Activated T-cell treated with anti-CD3 and anti-CD28 coated beads, Interleukin-2, amount 50 U/mL, for 72 hours (primary cell): ENCODE measurements at regions not wholly inside any gene's neighbourhood (a gene's known extent, or its start where the extent isn't known, plus 50 kb on each side); places are given as distances from the start of the nearest gene placed in this dataset.
A peak's percentile ranks its signal among the peaks of the same experiment; 100 is the strongest.

ENCODE experiments used
- ATAC-seq, 2 donors: fragments of 150-1000 bp; cut with Tn5 transposase; replicated peaks in 1 of 2; 2 replicates each; pipeline ENCODE4 v1.10.0; 2021; ENCODE audit warnings: moderate library complexity in 2 of 2, mild to moderate bottlenecking in 1 of 2
- DNase-seq, 2 donors: peaks; one replicate each; pipeline ENCODE4 v3.0.0; 2021 to 2022; ENCODE audit warnings: mixed read lengths in 1 of 2
- H3K27ac Mint-ChIP-seq: one replicate; pipeline ENCODE4 v1.8.0; 2022; ENCODE audit warnings: mild to moderate bottlenecking, moderate library complexity, mixed read lengths
- H3K27me3 Mint-ChIP-seq: one replicate; pipeline ENCODE4 v1.8.0; 2022; ENCODE audit warnings: low read depth, mixed read lengths
- H3K36me3 Mint-ChIP-seq, 2 donors: one replicate each; pipeline ENCODE4 v1.8.0; 2022; ENCODE audit warnings: mixed read lengths in 2 of 2, mild to moderate bottlenecking in 1 of 2; ENCODE audit not compliant: insufficient read depth in 2 of 2
- H3K4me1 Mint-ChIP-seq: one replicate; pipeline ENCODE4 v1.8.0; 2022; ENCODE audit warnings: low read depth, mixed read lengths
- H3K4me3 Mint-ChIP-seq, 2 donors: one replicate each; pipeline ENCODE4 v1.8.0; 2022; ENCODE audit warnings: mild to moderate bottlenecking in 2 of 2, mixed read lengths in 2 of 2, moderate library complexity in 2 of 2
- H3K9me3 Mint-ChIP-seq, 2 donors: one replicate each; pipeline ENCODE4 v1.8.0; 2022; ENCODE audit warnings: mixed read lengths in 2 of 2

- H3K27me3 Mint-ChIP-seq: peaks cover 10% of the 10 kb centered on the region
- peaks cover 5 to 12% of the 10 kb centered on the region in 2 donors for H3K9me3 Mint-ChIP-seq
- H3K27ac Mint-ChIP-seq: no peak overlapping the region
- peaks cover 11 to 15% of the 10 kb centered on the region in 2 donors for H3K36me3 Mint-ChIP-seq
- ATAC-seq (no peak), DNase-seq (no peak)
- no peak overlapping the region for H3K4me3 Mint-ChIP-seq
- no peaks in the 10 kb centered on the region for H3K4me1 Mint-ChIP-seq
Measured at GRCh38 chr15:75140080-75140879, 61.4 kb upstream of the C15orf39 start.

- Mint-ChIP-seq H3K4me1 (no peaks in the 10 kb centered on the region), H3K36me3 (peaks cover 11 to 15% of the 10 kb centered on the region in 2 donors), H3K27ac (no peak overlapping the region)
Measured at GRCh38 chr15:75142499-75142898, 59.2 kb upstream of the C15orf39 start.

GRCh38 chr15:75143738-75144334 is 57.8 kb upstream of the C15orf39 start:
- no peak overlapping the region for H3K27ac Mint-ChIP-seq
- DNase-seq (no peak), ATAC-seq (no peak)
- H3K4me1 Mint-ChIP-seq: no peaks in the 10 kb centered on the region
- peaks cover 11 to 15% of the 10 kb centered on the region in 2 donors for H3K36me3 Mint-ChIP-seq
- peaks cover 5 to 12% of the 10 kb centered on the region in 2 donors for H3K9me3 Mint-ChIP-seq
- no peaks in the 10 kb centered on the region for H3K27me3 Mint-ChIP-seq
- no peak overlapping the region for H3K4me3 Mint-ChIP-seq

More at GRCh38 chr15:75142499-75142898, 59.2 kb upstream of the C15orf39 start:
- no peak for DNase-seq
- H3K27me3 Mint-ChIP-seq: no peaks in the 10 kb centered on the region
- no peak for ATAC-seq
- no peak overlapping the region for H3K4me3 Mint-ChIP-seq
- H3K9me3 Mint-ChIP-seq: peaks cover 5 to 12% of the 10 kb centered on the region in 2 donors

GRCh38 chr15:75145027-75145841 is 56.4 kb upstream of the C15orf39 start:
- H3K27ac Mint-ChIP-seq: no peak overlapping the region
- peaks cover 3% of the 10 kb centered on the region for H3K4me1 Mint-ChIP-seq
- DNase-seq (no peak), ATAC-seq (no peak)
- H3K4me3 Mint-ChIP-seq: no peak overlapping the region
- peaks cover 5 to 12% of the 10 kb centered on the region in 2 donors for H3K9me3 Mint-ChIP-seq
- H3K36me3 Mint-ChIP-seq: peaks cover 11 to 17% of the 10 kb centered on the region in 2 donors
- no peaks in the 10 kb centered on the region for H3K27me3 Mint-ChIP-seq

GRCh38 chr15:75148280-75148679 is 53.4 kb upstream of the C15orf39 start:
- DNase-seq (no peak), ATAC-seq (no peak)
- H3K27ac Mint-ChIP-seq: no peak overlapping the region
- H3K4me1 Mint-ChIP-seq: peaks cover 18% of the 10 kb centered on the region
- peaks cover 0 to 6% of the 10 kb centered on the region in 2 donors for H3K9me3 Mint-ChIP-seq
- H3K4me3 Mint-ChIP-seq: no peak overlapping the region
- H3K27me3 Mint-ChIP-seq: no peaks in the 10 kb centered on the region
- peaks cover 2 to 6% of the 10 kb centered on the region in 2 donors for H3K36me3 Mint-ChIP-seq

GRCh38 chr15:75149867-75150709 is 51.6 kb upstream of the C15orf39 start:
- Mint-ChIP-seq H3K27me3 (peaks cover 2% of the 10 kb centered on the region), H3K36me3 (peaks cover 0 to 4% of the 10 kb centered on the region in 2 donors), H3K4me1 (peaks cover 27% of the 10 kb centered on the region), H3K4me3 (no peak overlapping the region), H3K27ac (no peak overlapping the region), H3K9me3 (no peaks in the 10 kb centered on the region)
- peak; percentile 64 to 69 for ATAC-seq
- DNase-seq: no peak

GRCh38 chr15:75151214-75152128 is 50.2 kb upstream of the C15orf39 start:
- peaks cover 6% of the 10 kb centered on the region for H3K27me3 Mint-ChIP-seq
- H3K4me3 Mint-ChIP-seq: no peak overlapping the region
- H3K4me1 Mint-ChIP-seq: peaks cover 27% of the 10 kb centered on the region
- H3K27ac Mint-ChIP-seq: no peak overlapping the region
- DNase-seq (no peak), ATAC-seq (no peak)
- H3K36me3 Mint-ChIP-seq: peaks cover 0 to 4% of the 10 kb centered on the region in 2 donors
- H3K9me3 Mint-ChIP-seq: no peaks in the 10 kb centered on the region
